ENCODE measurements at regions not wholly inside any gene's neighbourhood (a gene's known extent, or its start where the extent isn't known, plus 50 kb on each side); places are given as distances from the start of the nearest gene placed in this dataset.
"Not testable (repeated sequence)": the region's sequence is repeated elsewhere in the genome, so short reads cannot be mapped to it uniquely, and the experiment has no call there.

DNA sequence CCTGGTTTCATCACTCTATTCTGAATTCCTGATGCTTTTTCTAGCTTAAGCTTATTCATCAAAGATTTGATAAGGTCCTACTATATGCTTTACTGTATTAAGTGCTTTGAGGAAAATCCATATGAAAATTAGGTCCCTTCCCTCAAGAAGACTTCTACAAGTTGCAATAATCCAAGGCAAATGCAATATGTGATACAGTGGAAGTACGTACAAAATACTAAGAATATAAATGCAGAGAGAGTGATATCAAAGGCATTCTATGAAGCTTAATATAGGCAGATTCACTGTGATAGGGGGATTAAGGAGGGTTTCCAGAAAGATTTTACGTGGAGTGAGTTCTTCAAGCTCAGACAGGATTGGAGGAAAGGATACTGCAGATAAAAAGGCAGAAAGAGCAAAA, 142.1 kb downstream of the C6orf118 start:
- DNase-seq: no peak

DNA sequence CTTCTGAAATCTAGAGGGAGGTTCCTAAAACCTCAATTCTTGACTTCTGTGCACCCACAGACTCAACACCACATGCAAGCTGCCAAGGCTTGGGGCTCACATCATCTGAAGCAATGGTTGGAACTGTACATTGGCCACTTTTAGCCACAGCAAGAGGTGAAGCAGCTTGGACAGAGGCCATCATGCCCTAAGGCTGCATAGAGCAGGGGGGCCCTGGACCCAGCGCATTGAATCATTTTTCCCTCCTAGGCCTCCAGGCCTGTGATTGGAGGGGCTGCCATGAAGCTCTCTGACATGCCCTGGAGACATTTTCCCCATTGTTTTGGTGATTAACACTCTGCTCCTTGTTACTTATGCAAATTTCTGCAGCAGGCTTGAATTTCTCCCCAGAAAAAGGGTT, 145.9 kb downstream of the C6orf118 start:
- DNase-seq: no peak

DNA sequence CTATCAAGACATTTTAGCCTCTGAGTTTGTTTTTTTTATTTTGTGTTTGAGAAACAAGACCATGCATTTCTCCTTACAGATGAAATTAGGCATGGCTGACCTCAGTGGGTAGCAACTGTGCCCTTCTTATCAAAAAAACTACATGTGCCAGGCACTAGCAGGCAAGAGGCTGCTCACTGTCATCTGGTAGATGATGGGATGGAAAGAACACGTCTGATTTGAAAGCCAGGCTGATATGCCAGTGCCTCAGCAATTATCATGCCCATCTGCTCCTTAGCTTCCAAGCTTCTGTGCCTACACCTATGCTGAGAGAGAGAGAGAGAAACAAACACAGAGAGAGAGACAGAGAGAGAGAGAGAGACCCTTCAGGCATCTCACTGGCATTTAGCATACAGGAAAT, 149.9 kb downstream of the C6orf118 start:
- DNase-seq: no peak

DNA sequence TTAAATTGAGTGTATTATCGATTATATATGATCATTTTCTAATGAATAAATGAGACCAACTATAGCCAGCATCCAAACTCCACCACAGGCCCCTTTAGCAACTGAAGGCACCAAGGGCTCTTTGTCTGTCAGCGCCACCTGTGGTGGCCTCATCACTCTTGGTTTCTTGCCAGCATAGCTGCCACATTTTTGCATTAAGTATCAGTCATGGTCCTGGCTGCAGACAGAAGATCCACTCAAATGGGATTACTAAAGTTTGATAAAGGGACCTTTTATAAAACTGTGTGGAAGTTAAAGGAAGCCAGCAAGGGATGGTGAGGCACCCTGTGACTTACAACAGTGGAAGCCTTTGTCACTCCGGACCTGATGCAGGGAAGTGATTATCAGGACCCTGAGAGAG, 162.9 kb downstream of the C6orf118 start:
- no peak for DNase-seq

DNA sequence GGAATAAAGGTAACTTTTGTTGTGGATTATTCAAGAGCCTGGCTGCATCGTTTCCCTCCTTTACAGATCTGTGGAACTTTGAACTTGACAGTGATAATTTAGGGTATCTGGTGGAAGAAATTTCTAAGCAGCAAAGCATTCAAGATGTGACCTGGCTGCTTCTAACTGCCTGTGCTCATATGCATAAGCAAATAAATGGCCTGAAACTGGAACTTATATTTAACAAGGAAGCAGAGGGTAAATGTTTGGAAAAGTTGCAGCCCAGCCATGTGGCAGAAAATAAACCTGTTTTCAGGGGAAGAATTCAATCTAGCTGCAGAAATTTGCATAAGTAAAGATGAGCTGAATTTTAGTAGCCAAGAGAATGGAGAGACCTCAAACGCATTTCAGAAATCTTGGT, 173.5 kb downstream of the C6orf118 start:
- no peak for DNase-seq

DNA sequence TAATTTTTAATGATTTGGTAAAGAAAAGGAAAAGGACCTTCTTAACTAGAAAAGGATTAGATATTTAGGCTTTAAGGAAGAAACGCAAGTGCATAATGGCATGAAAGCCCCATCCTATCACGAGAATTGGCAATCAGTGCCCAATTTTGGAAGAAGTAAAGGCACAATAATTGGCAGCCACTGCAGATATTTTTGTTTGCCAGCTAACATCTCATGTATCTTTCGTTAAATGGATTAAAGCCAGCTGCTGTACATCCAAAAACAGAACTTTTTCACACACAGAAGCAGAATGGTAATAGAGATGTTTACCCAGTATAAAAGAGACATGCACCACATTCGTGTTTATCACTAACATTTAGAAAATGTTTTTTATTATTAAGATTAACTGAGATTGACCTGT, 180.3 kb downstream of the C6orf118 start:
- no peak for DNase-seq

DNA sequence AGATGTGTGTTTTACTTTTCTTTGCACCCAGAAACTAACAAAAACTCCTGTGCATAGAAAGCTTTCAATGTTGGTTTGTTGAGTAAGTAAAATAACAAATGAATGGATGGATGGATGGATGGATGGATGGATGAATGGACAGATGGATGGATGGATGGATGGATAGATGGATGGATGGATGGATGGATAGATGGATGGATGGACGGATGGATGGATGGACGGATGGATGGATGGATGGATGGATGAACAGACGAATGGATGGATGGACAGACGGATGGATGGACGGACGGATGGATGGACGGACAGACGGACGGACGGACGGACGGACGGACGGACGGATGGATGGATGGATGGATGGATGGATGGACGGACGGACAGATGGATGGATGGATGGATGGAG, 181.7 kb downstream of the C6orf118 start:
- not testable (repeated sequence) for DNase-seq

DNA sequence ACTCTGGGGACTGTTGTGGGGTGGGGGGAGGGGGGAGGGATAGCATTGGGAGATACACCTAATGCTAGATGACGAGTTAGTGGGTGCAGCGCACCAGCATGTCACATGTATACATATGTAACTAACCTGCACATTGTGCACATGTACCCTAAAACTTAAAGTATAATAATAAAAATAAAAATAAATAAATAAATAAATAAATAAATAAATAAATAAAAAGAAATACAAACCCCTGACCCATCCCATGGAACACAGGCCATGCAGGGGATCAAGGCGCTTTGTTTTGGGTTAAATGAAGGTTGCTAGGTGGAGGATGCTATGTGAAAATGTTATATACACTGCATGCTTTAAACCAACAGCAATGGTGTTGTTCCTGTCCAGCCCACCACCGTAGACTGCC, 184.7 kb downstream of the C6orf118 start:
- not testable (repeated sequence) for DNase-seq

DNA sequence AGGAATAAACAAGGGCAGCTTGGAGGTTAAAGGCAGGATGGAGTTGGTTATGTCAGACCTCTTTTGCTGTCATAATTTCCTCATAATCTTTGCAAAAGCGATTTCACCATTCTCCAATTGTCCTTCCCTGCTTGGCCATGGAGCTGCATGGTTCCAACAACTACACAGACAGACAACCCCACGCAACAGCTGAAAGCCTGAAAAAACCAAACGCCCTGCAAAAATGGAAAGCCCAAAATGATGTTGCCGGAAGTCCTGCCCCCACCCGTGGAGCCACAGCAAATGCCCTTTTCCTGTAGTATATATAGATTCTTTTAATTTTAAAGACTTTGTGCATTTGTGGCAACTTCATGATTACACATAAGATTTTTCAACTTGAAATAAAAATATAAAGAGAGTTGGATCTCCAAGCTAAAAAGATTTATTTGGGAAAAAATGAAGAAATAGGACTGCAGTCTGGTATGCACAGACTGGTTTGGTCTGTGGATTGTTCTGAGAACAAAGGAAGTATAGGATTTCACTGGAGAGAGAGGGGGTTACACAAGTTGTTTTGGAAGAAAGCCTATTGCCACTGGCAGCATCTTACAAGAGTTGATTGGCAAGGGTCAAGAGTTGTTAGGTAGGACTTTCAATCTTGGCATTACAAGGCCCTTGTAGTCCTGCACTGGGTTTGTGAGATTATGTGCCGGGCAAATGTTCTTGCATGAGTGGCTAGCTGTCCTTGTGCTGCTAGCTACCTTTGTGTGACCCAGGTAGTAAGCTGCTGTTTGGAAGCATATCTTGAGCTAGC, 190.0 kb downstream of the C6orf118 start:
- no peak for DNase-seq

DNA sequence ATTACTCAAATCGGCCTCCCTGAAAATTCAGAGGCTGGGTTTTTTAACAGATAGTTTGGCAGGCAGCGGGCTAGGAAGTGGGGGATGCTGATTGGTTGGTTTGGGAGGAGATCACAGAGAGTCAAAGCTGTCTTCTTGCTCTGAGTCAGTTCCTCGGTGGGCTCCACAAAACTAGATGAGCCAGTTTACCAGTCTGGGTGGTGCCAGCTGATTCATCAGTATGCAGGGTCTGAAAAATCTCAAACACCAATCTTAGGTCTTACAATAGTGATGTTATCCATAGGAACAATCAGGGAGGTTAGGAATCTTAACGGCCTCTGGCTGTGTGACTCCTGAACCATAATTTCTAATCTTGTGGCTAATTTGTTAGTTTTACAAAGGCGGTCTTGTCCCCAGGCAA, 190.7 kb downstream of the C6orf118 start:
- DNase-seq: no peak

DNA sequence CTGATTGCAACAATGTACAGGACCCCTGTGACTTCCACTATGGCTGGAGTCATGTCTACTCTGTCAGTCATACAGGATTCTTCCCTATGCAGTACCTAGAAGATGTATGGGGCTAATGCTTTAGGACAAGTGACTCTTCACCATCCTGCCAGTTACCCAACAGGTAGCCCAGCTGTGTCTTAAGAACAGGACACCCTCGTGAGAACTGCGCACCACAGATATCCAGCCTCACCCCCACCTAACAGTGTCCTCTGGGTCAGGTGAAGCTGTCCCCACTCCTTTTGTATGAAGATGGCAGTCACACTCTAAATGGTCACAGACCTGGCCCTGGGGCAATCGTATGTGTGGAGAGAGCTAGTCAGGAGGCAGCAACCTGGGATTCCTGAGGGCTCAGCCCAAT, 191.6 kb downstream of the C6orf118 start:
- no peak for DNase-seq

DNA sequence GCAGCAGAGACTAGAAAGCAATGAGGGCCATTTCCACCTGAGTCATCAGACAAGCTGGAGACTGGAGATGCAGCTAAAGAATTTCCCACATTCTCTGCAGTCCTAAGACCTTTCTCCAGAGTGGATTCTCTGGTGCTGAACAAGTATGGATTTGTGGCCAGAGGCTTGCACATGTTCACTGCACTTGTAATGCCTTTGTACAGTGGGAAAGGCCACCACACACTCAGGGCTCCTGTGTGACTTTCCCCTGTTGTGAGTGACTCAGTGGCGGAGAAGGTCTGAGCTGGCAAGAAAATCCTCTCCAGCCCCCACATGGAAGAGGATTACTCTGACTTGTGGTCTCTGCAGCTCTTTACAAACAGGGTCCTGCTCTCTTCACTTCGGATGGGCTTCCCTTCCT, 192.3 kb downstream of the C6orf118 start:
- DNase-seq: no peak

DNA sequence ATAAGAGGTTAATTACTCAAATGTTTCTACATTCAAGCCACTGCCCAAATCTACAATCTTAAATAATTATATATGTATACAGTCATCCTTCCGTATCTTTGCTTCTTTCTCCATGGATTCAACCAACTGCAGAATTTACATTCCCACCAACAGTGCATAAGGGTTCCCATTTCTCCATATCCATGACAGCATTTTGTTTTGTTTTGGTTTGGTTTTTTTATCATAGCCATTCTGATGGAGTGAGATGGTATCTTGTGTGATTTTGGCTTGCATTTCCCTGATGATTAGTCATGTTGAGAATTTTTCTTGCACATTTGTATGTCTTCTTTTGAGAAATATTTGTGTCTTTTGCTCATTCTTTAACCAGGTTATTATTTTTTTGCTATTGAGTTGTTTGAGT, 198.5 kb downstream of the C6orf118 start:
- no peak for DNase-seq

DNA sequence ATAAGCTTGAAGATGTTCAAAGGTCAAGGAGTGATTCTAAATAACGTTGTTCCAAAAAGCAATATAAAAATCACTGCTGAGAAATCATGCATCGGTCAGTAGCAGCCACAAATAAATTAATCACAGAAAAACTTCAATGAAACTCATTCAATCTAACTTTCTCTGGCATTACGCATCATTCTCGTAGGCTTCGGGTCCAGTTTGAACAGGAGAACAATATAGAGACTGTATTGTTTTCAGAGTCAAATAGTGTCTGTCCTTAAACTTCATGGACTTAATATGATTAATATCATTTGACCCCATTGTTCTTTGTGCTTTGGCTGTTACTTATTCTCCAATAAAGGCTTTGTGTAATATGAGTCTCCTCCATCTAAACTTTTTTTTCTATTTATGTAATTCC, 200.4 kb downstream of the C6orf118 start:
- no peak for DNase-seq

DNA sequence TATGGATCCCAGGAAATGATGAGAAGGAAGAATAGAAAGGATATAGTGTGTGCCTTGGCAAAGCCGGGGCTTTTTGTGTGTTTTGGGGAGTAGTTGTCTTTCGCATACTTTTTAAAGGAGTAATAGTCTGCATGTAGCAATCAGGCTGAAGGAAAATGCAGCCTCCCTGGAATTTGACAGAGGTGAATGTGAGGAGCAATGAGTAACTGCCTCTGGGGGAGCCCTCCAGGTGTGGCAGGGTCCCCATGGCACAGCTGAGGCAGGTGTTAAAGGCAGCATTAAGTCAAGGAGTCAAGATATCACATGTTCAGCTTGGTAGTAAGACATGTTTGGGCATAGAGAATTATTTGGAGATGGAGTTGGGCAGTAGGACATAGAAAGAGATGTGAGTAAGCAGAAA, 203.1 kb downstream of the C6orf118 start:
- no peak for DNase-seq

DNA sequence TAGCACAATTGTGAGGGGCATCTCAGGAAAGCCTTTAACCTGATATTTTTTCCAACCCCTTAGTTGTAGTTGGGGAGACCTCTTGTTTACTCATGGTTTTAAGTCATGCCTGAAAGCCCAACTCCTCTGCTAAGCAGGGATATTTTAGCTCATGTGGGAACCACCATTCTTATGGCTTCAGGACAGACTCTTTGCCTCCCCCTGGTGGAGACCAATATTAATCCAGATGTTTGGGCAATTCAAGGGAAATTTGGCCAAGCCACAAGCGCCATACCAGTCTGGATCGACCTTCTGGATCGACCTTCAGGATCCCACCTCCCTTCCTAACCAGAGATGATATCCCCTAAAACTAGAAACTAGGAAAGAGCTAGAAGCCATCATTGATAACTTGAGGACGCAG, 211.2 kb downstream of the C6orf118 start:
- no peak for DNase-seq

DNA sequence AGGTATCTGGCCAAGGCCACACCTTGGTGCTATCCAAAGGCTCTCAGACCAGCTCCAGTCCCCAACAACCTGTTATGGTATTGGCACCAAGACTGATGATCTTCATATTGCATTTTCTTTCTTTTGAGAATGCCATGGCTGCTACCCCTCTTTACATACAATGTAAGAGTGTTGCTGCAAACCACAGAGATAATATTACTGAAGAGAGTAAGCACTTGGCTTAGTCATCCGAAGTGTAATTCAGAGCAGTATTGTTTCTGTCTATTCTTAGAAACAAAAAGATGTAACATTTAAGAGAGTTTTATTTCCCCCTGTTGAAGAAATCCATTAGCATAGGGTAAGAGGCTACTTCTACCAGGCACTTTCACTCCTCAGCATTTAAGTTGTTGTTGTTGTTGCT, 212.5 kb downstream of the C6orf118 start:
- DNase-seq: no peak

DNA sequence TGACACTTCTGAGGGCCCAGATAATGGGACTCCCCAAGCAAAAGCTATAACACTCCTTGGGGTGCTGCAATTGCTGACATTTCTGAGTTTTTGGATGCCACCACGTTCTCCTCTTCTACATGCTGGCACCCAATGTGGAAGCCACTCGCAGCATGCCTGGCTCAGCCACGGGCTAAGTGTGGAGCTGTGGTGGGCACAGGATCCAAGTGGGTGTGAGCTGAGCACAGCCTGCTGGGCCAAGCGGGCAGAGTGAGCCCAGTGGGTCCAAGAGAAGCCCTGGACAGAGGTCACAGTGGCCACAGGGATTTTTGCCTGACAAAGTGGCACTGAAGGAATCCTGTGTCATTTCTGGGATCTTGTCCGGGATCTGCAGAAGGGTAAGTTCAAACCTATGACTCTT, 213.2 kb downstream of the C6orf118 start:
- no peak for DNase-seq

DNA sequence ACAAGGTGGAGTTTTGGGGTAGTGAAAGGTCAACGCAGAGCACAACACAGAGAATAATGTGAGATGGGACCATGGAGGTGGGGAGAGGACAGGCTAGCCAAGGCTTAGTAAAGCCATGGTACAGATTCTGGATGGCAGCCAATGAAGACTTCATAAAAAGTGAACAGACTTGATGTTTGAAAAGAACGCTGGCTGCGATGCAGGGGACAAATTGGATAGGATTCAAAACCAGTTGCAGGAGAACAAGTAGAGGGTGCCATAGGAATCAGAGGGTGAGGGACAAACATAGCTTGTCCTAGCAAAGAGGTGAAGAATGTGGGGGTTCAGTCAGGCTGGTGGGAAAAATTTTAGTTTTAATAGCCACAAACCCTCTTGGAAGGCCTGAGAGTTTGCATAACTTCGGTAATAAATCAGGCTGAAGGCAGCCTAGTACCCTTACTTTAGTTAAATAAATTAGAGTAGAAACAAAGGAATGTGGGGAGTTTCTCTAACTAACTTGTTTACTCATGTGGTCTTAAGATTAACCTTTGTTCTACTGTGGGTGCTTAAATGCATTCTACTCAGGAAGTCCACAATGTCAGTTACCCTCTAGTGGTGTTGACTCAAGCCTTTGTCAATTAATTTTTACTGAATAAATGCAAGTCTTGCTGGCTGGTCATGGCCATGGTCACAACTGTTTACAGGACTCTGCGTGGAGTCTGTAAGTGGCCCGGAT, 216.4 kb downstream of the C6orf118 start:
- no peak for DNase-seq

DNA sequence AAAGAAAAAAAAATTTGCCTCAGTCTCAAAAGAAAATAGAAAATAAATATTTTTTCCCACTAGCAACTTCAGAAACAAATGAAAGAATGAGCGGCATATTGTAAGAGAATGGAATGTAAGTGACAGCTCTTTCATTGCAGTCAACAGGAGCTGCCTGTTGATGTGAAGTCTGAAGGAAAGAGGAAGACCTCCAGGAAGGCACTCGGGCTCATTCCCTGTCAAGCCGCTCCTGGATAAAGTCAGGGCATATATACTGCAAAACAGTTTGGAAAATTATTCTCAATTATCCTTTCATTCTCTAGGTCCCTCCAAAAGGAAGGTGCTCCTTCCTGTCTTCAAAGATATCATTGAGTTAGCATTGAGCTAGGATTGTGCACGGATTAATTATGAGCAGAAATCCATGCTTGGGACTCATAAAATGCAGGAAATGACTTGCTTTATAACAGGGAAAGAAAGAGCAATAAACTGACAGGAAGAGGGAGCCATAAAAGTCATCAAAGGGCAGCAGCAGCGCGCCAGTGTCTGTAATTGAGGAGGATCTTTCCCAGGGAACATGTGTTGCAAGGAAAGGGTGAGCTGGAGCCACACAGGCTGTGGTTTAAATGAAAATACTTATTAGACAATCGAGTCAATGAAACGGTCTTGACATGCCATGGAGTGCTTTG, 218.2 kb downstream of the C6orf118 start:
- DNase-seq: no peak

DNA sequence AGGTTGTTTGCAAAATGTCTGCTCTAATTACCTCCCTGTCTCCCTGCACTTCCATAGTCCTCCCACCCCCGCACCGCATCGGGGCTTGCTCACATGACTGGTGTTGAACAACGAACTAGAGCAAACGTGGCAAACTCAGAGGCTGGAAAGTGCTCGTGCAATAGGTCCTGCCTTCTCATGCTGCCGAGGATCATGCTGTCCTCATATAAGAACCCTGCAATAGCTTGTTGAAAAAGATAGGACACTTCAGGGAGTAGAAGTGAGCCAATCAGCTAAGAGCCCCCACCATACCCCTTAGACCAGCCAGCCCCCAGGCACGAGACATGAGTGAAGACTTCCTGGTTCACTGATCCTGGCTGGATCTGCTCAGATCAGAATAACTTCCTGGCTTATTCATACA, 219.2 kb downstream of the C6orf118 start:
- no peak for DNase-seq

DNA sequence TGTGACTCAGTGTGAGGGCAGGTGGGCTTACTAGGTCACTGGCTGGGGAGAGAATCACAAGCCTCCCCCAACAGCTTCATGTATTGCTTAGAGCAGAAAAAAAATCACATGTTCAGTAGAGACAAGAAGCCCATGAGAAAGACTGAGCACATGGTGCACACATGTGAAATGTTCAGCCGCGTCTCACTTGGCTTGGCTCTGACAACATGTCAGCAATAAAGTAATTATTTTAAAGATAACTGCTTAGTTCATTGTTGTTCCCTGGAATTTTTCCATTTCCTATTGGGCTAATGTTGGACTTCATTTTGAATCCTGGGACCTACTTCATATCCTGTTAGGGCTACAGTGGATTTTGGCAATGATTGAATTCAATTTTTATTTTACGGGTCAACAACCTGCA, 222.6 kb downstream of the C6orf118 start:
- no peak for DNase-seq

DNA sequence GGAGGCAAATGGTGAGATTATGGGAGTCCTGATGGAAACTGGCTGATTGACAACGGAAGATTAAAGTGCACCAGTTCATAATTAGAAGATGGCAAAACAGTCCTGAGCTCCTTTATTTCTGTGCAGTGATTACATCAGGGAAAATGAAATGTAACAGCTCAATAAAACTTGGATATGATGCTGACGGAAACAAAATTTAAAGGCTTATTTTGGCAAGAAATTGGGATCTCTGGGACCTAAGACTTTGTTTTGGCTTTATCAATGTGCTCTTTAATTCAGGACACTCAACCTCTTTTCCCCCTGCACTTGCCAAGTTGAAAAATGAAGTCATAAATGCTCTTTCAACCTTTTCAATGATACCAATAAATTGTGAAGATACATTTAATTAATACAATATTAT, 226.8 kb downstream of the C6orf118 start:
- DNase-seq: no peak

DNA sequence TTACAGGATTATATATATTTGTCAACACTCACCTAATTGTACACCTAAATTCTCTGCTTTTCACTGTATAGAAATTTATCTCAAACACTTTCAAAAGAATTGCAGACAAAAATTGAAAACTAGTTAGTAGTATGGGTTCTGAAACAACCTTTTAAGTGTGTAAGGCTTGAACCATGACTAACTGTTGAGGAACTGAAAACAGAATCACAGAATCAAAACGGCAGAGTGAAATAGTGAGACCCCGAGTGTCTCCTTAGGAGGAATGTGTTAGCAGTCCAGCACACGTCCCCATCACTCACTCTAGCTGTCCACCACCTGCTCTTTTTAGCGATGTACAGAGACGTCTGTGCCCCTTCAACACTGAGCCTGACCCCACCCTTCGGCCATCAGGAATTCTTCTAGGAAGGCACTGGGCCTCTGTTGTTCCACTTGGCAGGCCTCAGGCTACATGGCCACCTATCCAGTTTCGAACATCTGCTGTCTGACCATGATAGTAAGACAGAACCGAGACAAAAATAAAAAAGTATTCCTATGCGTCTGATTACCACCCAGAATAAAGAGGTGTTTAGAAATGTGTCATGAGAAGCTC, 227.4 kb downstream of the C6orf118 start:
- DNase-seq: no peak

All from activated effector memory CD4-positive, alpha-beta T cell treated with Interleukin-2 at 50 U/mL for 16 hours (primary cell).